ENCODE measurements at regions not wholly inside any gene's neighbourhood (a gene's known extent, or its start where the extent isn't known, plus 50 kb on each side); places are given as distances from the start of the nearest gene placed in this dataset.

DNA sequence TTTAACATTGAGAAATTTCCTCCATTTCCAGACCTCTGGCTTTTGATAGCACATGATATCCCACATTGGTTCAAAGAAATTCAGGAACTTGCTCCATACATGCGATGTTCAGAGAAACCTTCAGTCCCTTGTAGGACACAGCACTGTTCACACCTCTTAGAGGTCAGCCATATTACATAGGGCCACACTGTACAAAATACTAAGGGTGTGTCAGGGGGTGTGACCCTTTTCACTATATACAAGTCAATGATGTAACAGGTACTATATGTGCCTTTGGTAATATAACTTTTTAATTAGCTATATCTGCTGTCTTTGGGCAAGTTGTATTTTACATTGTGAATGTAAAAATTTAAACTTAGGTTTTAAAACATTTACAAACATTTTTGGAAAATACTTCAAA lies 505.5 kb downstream of the ENC1 start:
- Histone ChIP-seq H3K27ac (ENCODE audit: low read depth, low read length) (no peak overlapping the region), H2AFZ (ENCODE audit: low read depth, low read length, poor library complexity, severe bottlenecking) (no peak overlapping the region), H3K4me3 (replicated peaks in 1 of 2; ENCODE audit: low read depth in 1 of 2, low read length in 2 of 2) (no peak overlapping the region), H3K9ac (ENCODE audit: low read length) (no peak overlapping the region), H3K27me3 (ENCODE audit: insufficient read depth, low read length) (peaks cover 6% of the 10 kb centered on the region; the same call in 1 of the 2 replicates), H3K4me2 (ENCODE audit: low read length) (no peak overlapping the region), H3K4me1 (ENCODE audit: control insufficient read depth in 1 of 2, insufficient read depth in 2 of 2, low read length in 2 of 2) (no peaks in the 10 kb centered on the region), H3K79me2 (ENCODE audit: insufficient read depth, low read length) (no peaks in the 10 kb centered on the region), H4K20me1 (ENCODE audit: insufficient read depth) (no peaks in the 10 kb centered on the region), H3K36me3 (ENCODE audit: control insufficient read depth in 1 of 2, insufficient read depth in 2 of 2, low read length in 2 of 2) (no peaks in the 10 kb centered on the region), H3K9me2 (ENCODE audit: insufficient read depth) (no peaks in the 10 kb centered on the region), H3K9me3 (ENCODE audit: control insufficient read depth in 1 of 2, insufficient read depth in 1 of 2, low read depth in 1 of 2, low read length in 2 of 2) (no peaks in the 10 kb centered on the region)
- DNase-seq (ENCODE audit: low read depth, low spot score) (no peak), ATAC-seq (no peak)
- RAD21 ChIA-PET (ENCODE audit: low non-redundant PET in 1 of 2, low total read pairs in 2 of 2, uncharacterized antibody in 2 of 2, unreplicated experiment in 2 of 2): no interaction called here
- no TSS peak for BruUV-seq (replicated peaks)
- POLR2A ChIA-PET: no interaction called here
- TF ChIP-seq, protein P1, sequence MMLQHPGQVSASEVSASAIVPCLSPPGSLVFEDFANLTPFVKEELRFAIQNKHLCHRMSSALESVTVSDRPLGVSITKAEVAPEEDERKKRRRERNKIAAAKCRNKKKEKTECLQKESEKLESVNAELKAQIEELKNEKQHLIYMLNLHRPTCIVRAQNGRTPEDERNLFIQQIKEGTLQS (IDR thresholded peaks at IDR 0.05): no peak
- TF ChIP-seq, protein P2, sequence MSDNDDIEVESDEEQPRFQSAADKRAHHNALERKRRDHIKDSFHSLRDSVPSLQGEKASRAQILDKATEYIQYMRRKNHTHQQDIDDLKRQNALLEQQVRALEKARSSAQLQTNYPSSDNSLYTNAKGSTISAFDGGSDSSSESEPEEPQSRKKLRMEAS (IDR thresholded peaks at IDR 0.05): no peak
- TF ChIP-seq TCF7L2 (IDR thresholded peaks at IDR 0.05; ENCODE audit: borderline replicate concordance, extremely low read depth, insufficient read depth, insufficient read length): no peak
- TF ChIP-seq EZH2 (IDR thresholded peaks at IDR 0.05): no peak
- TF ChIP-seq CEBPB (IDR thresholded peaks at IDR 0.05; ENCODE audit: low read depth): no peak
- TF ChIP-seq, protein P3, sequence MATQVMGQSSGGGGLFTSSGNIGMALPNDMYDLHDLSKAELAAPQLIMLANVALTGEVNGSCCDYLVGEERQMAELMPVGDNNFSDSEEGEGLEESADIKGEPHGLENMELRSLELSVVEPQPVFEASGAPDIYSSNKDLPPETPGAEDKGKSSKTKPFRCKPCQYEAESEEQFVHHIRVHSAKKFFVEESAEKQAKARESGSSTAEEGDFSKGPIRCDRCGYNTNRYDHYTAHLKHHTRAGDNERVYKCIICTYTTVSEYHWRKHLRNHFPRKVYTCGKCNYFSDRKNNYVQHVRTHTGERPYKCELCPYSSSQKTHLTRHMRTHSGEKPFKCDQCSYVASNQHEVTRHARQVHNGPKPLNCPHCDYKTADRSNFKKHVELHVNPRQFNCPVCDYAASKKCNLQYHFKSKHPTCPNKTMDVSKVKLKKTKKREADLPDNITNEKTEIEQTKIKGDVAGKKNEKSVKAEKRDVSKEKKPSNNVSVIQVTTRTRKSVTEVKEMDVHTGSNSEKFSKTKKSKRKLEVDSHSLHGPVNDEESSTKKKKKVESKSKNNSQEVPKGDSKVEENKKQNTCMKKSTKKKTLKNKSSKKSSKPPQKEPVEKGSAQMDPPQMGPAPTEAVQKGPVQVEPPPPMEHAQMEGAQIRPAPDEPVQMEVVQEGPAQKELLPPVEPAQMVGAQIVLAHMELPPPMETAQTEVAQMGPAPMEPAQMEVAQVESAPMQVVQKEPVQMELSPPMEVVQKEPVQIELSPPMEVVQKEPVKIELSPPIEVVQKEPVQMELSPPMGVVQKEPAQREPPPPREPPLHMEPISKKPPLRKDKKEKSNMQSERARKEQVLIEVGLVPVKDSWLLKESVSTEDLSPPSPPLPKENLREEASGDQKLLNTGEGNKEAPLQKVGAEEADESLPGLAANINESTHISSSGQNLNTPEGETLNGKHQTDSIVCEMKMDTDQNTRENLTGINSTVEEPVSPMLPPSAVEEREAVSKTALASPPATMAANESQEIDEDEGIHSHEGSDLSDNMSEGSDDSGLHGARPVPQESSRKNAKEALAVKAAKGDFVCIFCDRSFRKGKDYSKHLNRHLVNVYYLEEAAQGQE (IDR thresholded peaks at IDR 0.05; ENCODE audit: low read depth): no peak
- CTCF ChIA-PET: no interaction called here
- intact Hi-C loops (cut with micrococcal nuclease): no loop called here
